Right lobe of liver (tissue), 4 donors: ENCODE measurements at regions not wholly inside any gene's neighbourhood (a gene's known extent, or its start where the extent isn't known, plus 50 kb on each side); places are given as distances from the start of the nearest gene placed in this dataset.

Experiments used
- CTCF ChIP-seq, 4 donors: fragments of 200-600 bp in 3 of 4; fragments of 450-650 bp in 1 of 4; IDR thresholded peaks; one replicate each; pipeline versions ENCODE4 v1.5.1 to v1.8.0; 2016 to 2022; ENCODE audit warnings: antibody characterized with exemption in 4 of 4, mild to moderate bottlenecking in 2 of 4
- POLR2A ChIP-seq: fragments of 450-650 bp; IDR thresholded peaks from one replicate; pipeline ENCODE4 v1.6.1; 2017; ENCODE audit warnings: antibody characterized with exemption, mild to moderate bottlenecking
- donor health status: DM: no; HTN: no; CAD: no.
- donor health status: DM: no; HTN: no; CAD: no.
- donor health status: DM: no; HTN: yes; CAD: no.

- TF ChIP-seq CTCF (IDR thresholded peaks at IDR 0.05) (no peak), POLR2A (no peak)
These were observed 103.3 kb upstream of the SORBS2 start for GRCh38 chr4:185915271-185915670.
